Body of pancreas (tissue), 4 donors: ENCODE measurements at regions not wholly inside any gene's neighbourhood (a gene's known extent, or its start where the extent isn't known, plus 50 kb on each side); places are given as distances from the start of the nearest gene placed in this dataset.

Experiments
- CTCF ChIP-seq, 7 experiments: fragments of 450-650 bp in 4 of 7; fragments of 200-600 bp in 3 of 7; sonication (generic) in 3 of 7; IDR thresholded peaks; one replicate each; pipeline ENCODE4 v1.5.1; 2016 to 2019; ENCODE audit warnings: antibody characterized with exemption in 7 of 7
- POLR2A ChIP-seq, 3 donors: fragments of 450-650 bp; IDR thresholded peaks; one replicate each; pipeline ENCODE4 v1.6.1; 2016; ENCODE audit warnings: antibody characterized with exemption in 3 of 3, mild to moderate bottlenecking in 2 of 3

DNA sequence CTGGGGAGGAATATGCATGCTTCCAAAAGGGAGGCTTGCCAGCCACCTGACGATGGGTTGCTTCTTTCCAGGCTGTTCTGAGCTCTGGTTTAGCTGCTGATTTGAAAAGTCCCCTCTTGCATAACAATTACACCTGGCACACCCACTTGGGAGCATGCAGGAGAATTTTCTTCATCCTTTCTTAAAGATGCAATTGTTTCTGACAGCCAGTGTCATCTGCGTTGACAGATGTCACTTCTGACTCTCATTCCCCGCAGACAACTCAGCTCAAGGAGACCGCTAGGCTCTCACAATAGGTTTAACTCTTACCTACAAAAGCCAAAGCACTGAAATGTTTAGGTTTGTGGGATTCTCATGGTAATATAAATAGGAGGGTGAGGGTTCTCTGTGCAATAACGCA, 185.6 kb upstream of the SYNPR start:
- TF ChIP-seq CTCF (IDR thresholded peaks at IDR 0.05) = no peak
- no peak for TF ChIP-seq POLR2A (IDR thresholded peaks at IDR 0.05)
